ENCODE measurements at regions not wholly inside any gene's neighbourhood (a gene's known extent, or its start where the extent isn't known, plus 50 kb on each side); places are given as distances from the start of the nearest gene placed in this dataset.

DNA sequence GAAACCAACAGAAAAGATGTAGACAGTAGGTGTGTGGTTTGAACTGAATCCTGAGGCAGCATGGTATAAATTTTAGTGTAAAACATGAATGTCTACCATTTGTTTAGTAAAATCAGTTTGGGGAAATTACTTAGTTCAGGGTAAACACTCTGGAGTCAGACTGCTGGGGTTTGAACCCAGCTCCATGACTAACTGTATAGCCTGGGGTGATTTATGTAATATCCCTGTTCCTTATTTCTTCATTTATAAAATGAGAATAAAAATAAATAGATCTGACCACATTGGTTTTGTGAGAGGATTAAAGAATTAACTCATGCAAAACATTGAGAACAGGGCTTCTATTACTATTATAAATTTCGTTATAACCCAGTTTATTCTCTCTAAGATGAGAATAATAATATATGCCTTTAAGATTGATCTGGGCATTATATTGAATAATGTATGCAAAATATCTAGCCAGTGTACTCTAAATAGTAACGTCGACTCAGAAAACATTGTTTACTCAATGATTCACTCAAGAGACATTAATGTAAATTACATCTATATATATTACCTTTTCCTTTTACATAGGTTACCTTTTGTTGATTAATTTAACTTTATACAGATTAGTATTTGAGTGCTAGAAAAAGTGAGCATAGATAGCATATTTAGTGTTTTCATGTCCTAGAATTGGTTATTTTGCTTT is 120.6 kb upstream of the KCNJ16 start:
- ATAC-seq (no peak), DNase-seq (ENCODE audit: low spot score) (no peak)
- intact Hi-C loops (cut with DNase I): no loop called here

DNA sequence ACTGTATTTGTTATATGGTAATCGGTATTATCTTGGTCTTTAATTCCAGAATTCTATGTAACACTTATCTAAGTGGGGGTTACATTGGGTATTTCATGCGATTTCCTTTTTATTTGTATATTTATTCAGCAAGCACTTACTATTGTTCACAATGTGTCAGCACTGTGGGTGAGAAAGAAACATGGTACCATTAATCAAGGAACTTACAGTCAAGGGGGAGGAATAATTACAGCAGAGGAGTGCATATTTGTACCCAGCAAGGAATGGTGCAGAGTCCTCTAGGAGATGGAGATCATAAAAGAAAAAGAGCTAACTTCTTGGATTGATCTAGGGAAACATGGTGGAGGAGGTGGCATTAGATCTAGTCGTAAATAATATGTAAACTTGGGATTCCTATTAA is 117.0 kb upstream of the KCNJ16 start:
- intact Hi-C loops (cut with DNase I): no loop called here
- ATAC-seq (no peak), DNase-seq (ENCODE audit: low spot score) (no peak)

- intact Hi-C loops (cut with DNase I): no loop called here
- no peak for ATAC-seq
- DNase-seq (ENCODE audit: low spot score): no peak
Observed at GRCh38 chr17:69959283-69959682, 115.7 kb upstream of the KCNJ16 start.

GRCh38 chr17:69960755-69961154 is 114.3 kb upstream of the KCNJ16 start:
- DNase-seq (ENCODE audit: low spot score) (peak; percentile 70), ATAC-seq (peak; percentile 59)
- intact Hi-C loops (cut with DNase I): no loop called here

- intact Hi-C loops (cut with DNase I): no loop called here
- ATAC-seq (peak; percentile 88), DNase-seq (ENCODE audit: low spot score) (peak; percentile 56)
Observed at GRCh38 chr17:69961501-69962145, 113.4 kb upstream of the KCNJ16 start.

- intact Hi-C loops (cut with DNase I): no loop called here
- no peak for DNase-seq (ENCODE audit: low spot score)
- ATAC-seq: no peak
Observed at GRCh38 chr17:69962436-69962995, 112.5 kb upstream of the KCNJ16 start.

- intact Hi-C loops (cut with DNase I): no loop called here
- ATAC-seq (peak; percentile 84), DNase-seq (ENCODE audit: low spot score) (no peak)
Observed at GRCh38 chr17:69967910-69968411, 107.1 kb upstream of the KCNJ16 start.

DNA sequence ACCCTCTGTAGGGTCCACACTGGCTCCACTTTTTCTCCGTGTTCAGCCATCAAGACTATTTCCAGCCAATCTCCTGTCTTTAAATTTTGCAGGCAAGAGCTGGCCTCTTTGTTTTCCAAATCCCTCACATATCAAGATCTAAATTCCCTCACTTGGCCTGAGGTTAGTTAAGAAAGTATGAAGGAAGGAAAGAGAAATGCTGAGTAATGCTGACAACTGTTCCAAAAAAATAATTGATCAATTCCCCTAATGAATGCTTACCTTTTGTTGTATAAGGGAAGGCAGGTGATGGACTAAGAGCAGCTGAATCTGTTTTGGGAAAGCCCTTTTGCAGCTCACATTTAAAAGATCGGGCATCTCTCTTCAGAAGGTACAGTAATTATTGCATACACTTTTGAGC is 105.1 kb upstream of the KCNJ16 start:
- intact Hi-C loops (cut with DNase I): no loop called here
- ATAC-seq (no peak), DNase-seq (ENCODE audit: low spot score) (no peak)

DNA sequence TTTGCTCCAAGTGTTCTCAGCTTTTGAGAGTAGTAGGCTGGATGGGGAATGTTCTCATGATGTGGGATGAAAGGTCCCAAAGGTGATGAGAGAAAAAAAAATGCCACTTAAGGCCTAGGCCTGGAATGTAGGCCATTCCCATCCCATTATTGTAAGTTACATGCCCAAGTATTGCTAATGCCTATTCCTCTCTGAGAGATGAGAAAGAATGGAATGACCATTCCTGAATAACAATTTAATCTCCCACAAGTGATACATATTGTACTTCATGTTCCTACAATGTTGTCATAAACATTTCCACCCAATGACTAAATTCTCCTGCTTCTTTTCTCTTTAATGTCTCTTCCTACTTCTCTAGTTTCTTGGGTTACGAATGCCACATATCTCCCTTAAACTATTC is 102.8 kb upstream of the KCNJ16 start:
- intact Hi-C loops (cut with DNase I): no loop called here
- DNase-seq (ENCODE audit: low spot score) (no peak), ATAC-seq (no peak)

DNA sequence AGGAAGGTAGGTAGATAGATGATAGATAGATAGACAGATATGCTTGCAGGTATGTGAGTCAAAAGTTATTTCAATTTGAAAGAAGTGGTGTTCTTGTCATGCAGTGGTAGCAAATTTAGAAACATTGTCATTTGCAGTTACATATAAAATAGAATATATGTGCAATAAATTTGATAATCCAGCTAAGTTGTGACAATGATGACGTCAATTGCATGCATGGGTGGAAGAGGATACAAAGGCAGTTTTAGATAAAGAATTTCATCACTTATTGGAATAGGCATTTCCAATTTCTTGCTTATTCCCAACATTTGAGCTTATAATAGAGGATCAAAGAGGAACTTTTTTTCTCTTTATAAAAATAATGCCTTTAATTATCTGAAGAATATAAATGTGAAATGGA is 99.2 kb upstream of the KCNJ16 start:
- DNase-seq (ENCODE audit: low spot score) (no peak), ATAC-seq (no peak)
- intact Hi-C loops (cut with DNase I): no loop called here

GRCh38 chr17:69978056-69978646 is 96.9 kb upstream of the KCNJ16 start:
- ATAC-seq (no peak), DNase-seq (ENCODE audit: low spot score) (no peak)
- intact Hi-C loops (cut with DNase I): no loop called here

- ATAC-seq (no peak), DNase-seq (ENCODE audit: low spot score) (no peak)
- intact Hi-C loops (cut with DNase I): no loop called here
Observed at GRCh38 chr17:69981441-69981840, 93.6 kb upstream of the KCNJ16 start.

DNA sequence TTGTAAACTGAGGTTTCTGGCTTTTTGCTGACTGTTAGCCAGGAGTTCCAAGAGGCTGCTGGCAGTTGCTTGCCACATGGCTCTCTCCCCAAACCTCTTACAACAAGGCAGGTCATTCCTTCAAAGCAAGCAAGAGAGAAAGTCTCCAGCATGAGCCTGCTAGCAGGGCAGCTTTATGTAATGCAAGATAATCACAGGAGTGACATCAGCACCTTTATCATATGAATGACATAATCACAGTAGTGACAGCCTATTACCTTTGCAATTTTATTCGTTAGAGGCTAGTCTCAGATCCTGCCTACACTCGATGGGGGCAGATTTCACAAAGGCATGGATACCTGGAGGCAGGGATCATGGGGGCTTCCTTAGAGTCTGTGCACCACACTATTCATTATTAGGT is 79.5 kb upstream of the KCNJ16 start:
- no peak for DNase-seq (ENCODE audit: low spot score)
- intact Hi-C loops (cut with DNase I): no loop called here

DNA sequence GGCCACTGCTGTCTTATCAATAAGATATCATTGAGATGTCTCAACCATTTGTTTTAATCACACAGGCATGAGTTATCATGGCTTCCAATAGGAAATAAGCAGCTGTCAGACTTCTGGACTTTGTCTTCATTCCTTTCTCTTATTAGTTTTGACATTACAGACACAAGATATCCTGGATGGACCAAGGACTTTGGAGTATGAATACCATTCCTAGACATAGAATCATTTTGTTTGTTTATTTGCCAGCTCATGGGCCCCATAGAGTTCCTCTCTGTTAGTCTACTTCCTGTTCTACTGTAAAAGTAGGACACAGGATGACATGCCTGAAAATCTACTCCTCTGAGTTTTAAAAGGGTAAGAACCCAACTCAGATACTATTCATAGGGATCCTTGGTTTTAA is 77.7 kb upstream of the KCNJ16 start:
- intact Hi-C loops (cut with DNase I): no loop called here
- ATAC-seq (no peak), DNase-seq (ENCODE audit: low spot score) (no peak)

More for the DNA sequence above, 79.5 kb upstream of the KCNJ16 start:
- ATAC-seq: no peak

GRCh38 chr17:69999253-69999652 is 75.8 kb upstream of the KCNJ16 start:
- no peak for ATAC-seq
- intact Hi-C loops (cut with DNase I): no loop called here
- no peak for DNase-seq (ENCODE audit: low spot score)

- no peak for ATAC-seq
- DNase-seq (ENCODE audit: low spot score): no peak
- intact Hi-C loops (cut with DNase I): no loop called here
Observed at GRCh38 chr17:70006159-70006558, 68.9 kb upstream of the KCNJ16 start.

DNA sequence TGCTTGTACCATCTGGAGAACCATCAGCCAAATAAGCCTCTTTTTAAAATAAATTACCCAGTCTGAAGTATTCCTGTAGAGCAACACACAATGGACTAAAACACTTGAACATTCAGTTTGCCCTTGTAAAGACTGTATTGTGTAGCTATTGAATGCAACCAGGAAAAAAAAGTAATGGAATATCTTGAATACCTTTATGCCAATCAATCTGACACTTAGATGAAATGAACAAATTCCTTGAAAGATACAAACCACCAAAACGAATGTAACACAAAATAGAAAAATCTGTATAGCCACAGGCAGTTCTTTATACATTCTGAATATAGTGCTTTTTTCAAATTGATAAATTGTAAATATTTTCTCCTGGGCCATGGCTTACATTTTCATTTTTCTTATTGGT is 63.3 kb upstream of the KCNJ16 start:
- ATAC-seq (no peak), DNase-seq (ENCODE audit: low spot score) (no peak)
- intact Hi-C loops (cut with DNase I): no loop called here

GRCh38 chr17:70013911-70014310 is 61.1 kb upstream of the KCNJ16 start:
- peak; percentile 44 for ATAC-seq
- DNase-seq (ENCODE audit: low spot score): no peak
- intact Hi-C loops (cut with DNase I): no loop called here

- ATAC-seq (no peak), DNase-seq (ENCODE audit: low spot score) (no peak)
- intact Hi-C loops (cut with DNase I): no loop called here
Observed at GRCh38 chr17:70017112-70017511, 57.9 kb upstream of the KCNJ16 start.

- intact Hi-C loops (cut with DNase I): no loop called here
- DNase-seq (ENCODE audit: low spot score): no peak
- ATAC-seq: no peak
Observed at GRCh38 chr17:70017941-70018340, 57.1 kb upstream of the KCNJ16 start.

All from sciatic nerve (tissue), 2 donors.